HG02970 (cell line): ENCODE measurements at regions not wholly inside any gene's neighbourhood (a gene's known extent, or its start where the extent isn't known, plus 50 kb on each side); places are given as distances from the start of the nearest gene placed in this dataset.

Experiments used
- ATAC-seq: cut with Tn5 transposase; IDR thresholded peaks from one replicate; pipeline ENCODE4 v1.9.1; 2021; ENCODE audit warnings: mild to moderate bottlenecking, moderate library complexity, moderate number of reproducible peaks; ENCODE audit not compliant: unreplicated experiment, low FRiP score

GRCh38 chr2:23250371-23250770, 134.6 kb upstream of the KLHL29 start:
- no peak for ATAC-seq

GRCh38 chr2:23256643-23257042, 128.3 kb upstream of the KLHL29 start:
- ATAC-seq, result no peak

- ATAC-seq, result no peak
Observed at GRCh38 chr2:23260621-23261020, 124.4 kb upstream of the KLHL29 start.

- no peak for ATAC-seq
Observed at GRCh38 chr2:23268467-23269263, 116.3 kb upstream of the KLHL29 start.

GRCh38 chr2:23269747-23270146, 115.2 kb upstream of the KLHL29 start:
- no peak for ATAC-seq

GRCh38 chr2:23270810-23271209, 114.2 kb upstream of the KLHL29 start:
- no peak for ATAC-seq

- no peak for ATAC-seq
Observed at GRCh38 chr2:23271230-23271629, 113.7 kb upstream of the KLHL29 start.

GRCh38 chr2:23273786-23274185, 111.2 kb upstream of the KLHL29 start:
- ATAC-seq, result no peak

- ATAC-seq, result no peak
Observed at GRCh38 chr2:23280401-23280800, 104.6 kb upstream of the KLHL29 start.

- no peak for ATAC-seq
Observed at GRCh38 chr2:23283653-23284052, 101.3 kb upstream of the KLHL29 start.

GRCh38 chr2:23285091-23285800, 99.7 kb upstream of the KLHL29 start:
- ATAC-seq, result no peak

GRCh38 chr2:23286031-23286757, 98.8 kb upstream of the KLHL29 start:
- no peak for ATAC-seq

- ATAC-seq, result no peak
Observed at GRCh38 chr2:23286758-23287704, 97.9 kb upstream of the KLHL29 start.

- ATAC-seq, result no peak
Observed at GRCh38 chr2:23289671-23290070, 95.3 kb upstream of the KLHL29 start.

GRCh38 chr2:23291239-23291638, 93.7 kb upstream of the KLHL29 start:
- no peak for ATAC-seq

GRCh38 chr2:23292024-23292423, 93.0 kb upstream of the KLHL29 start:
- no peak for ATAC-seq

GRCh38 chr2:23293063-23293462, 91.9 kb upstream of the KLHL29 start:
- ATAC-seq, result no peak

- no peak for ATAC-seq
Observed at GRCh38 chr2:23293731-23294130, 91.2 kb upstream of the KLHL29 start.

- no peak for ATAC-seq
Observed at GRCh38 chr2:23294238-23294637, 90.7 kb upstream of the KLHL29 start.

- ATAC-seq, result no peak
Observed at GRCh38 chr2:23296691-23297090, 88.3 kb upstream of the KLHL29 start.
